UCSD-AML1 (cell line): ENCODE measurements at regions not wholly inside any gene's neighbourhood (a gene's known extent, or its start where the extent isn't known, plus 50 kb on each side); places are given as distances from the start of the nearest gene placed in this dataset.

Source experiments
- DNase-seq: peaks from one replicate; lab custom pipeline; 2025; ENCODE audit not compliant: unreplicated experiment; lab: John Stamatoyannopoulos, UW

GRCh38 chr13:90177512-90177911 is 1170.0 kb upstream of the MIR17HG start:
- no peak for DNase-seq

- DNase-seq = no peak
Measured at GRCh38 chr13:90184355-90184754, 1163.1 kb upstream of the MIR17HG start.

- no peak for DNase-seq
Measured at GRCh38 chr13:90185734-90186133, 1161.8 kb upstream of the MIR17HG start.

- DNase-seq = no peak
Measured at GRCh38 chr13:90187478-90188350, 1159.8 kb upstream of the MIR17HG start.

GRCh38 chr13:90188351-90188636 is 1159.2 kb upstream of the MIR17HG start:
- no peak for DNase-seq

GRCh38 chr13:90197722-90198121 is 1149.8 kb upstream of the MIR17HG start:
- DNase-seq = no peak

- no peak for DNase-seq
Measured at GRCh38 chr13:90201202-90201601, 1146.3 kb upstream of the MIR17HG start.

GRCh38 chr13:90201676-90202460 is 1145.6 kb upstream of the MIR17HG start:
- DNase-seq = no peak

- no peak for DNase-seq
Measured at GRCh38 chr13:90205081-90205480, 1142.4 kb upstream of the MIR17HG start.

GRCh38 chr13:90205911-90206310 is 1141.6 kb upstream of the MIR17HG start:
- DNase-seq = no peak

GRCh38 chr13:90217275-90217674 is 1130.2 kb upstream of the MIR17HG start:
- no peak for DNase-seq

- no peak for DNase-seq
Measured at GRCh38 chr13:90222758-90223157, 1124.7 kb upstream of the MIR17HG start.

GRCh38 chr13:90230311-90230710 is 1117.2 kb upstream of the MIR17HG start:
- DNase-seq = no peak

GRCh38 chr13:90232291-90232690 is 1115.2 kb upstream of the MIR17HG start:
- no peak for DNase-seq

- DNase-seq = no peak
Measured at GRCh38 chr13:90233933-90234672, 1113.4 kb upstream of the MIR17HG start.

- no peak for DNase-seq
Measured at GRCh38 chr13:90237852-90238251, 1109.6 kb upstream of the MIR17HG start.

GRCh38 chr13:90238413-90238812 is 1109.1 kb upstream of the MIR17HG start:
- DNase-seq = no peak

GRCh38 chr13:90239130-90239529 is 1108.4 kb upstream of the MIR17HG start:
- no peak for DNase-seq

- no peak for DNase-seq
Measured at GRCh38 chr13:90246005-90246404, 1101.5 kb upstream of the MIR17HG start.

GRCh38 chr13:90246687-90247345 is 1100.7 kb upstream of the MIR17HG start:
- no peak for DNase-seq

- DNase-seq = no peak
Measured at GRCh38 chr13:90253806-90254205, 1093.7 kb upstream of the MIR17HG start.
